Activated CD4-positive, alpha-beta T cell treated with anti-CD3 and anti-CD28 coated beads for 24 hours (primary cell): ENCODE measurements at regions not wholly inside any gene's neighbourhood (a gene's known extent, or its start where the extent isn't known, plus 50 kb on each side); places are given as distances from the start of the nearest gene placed in this dataset.

Source experiments
- DNase-seq, 2 donors: peaks; one replicate each; pipeline ENCODE4 v3.0.0-alpha.2; 2020; ENCODE audit warnings: low read depth in 2 of 2

- no peak for DNase-seq
Observed at GRCh38 chr2:20110876-20111275, 59.4 kb upstream of the LAPTM4A start.

- DNase-seq = no peak
Observed at GRCh38 chr2:20110383-20110782, 59.0 kb upstream of the LAPTM4A start.

GRCh38 chr2:20108655-20109396, 57.4 kb upstream of the LAPTM4A start:
- DNase-seq = no peak

DNA sequence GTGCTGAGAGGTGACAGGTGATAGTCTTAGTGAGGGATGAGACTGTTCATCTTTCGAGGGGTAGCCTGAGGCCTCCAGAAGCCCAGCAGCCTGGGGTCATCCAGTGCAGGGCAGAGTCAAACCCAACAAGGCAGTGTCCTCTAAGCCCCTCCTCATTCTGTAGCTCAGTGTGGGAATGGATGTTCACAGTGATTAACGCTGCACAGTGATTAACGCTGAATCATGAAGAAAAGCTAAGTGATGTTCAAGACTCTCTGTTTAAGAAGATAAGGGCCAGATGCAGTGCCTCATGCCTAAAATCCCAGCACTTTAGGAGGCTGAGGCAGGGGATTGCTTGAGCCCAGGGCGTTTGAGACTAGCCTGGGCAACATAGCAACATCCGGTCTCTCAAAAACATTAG, 56.3 kb upstream of the LAPTM4A start:
- DNase-seq = no peak

DNA sequence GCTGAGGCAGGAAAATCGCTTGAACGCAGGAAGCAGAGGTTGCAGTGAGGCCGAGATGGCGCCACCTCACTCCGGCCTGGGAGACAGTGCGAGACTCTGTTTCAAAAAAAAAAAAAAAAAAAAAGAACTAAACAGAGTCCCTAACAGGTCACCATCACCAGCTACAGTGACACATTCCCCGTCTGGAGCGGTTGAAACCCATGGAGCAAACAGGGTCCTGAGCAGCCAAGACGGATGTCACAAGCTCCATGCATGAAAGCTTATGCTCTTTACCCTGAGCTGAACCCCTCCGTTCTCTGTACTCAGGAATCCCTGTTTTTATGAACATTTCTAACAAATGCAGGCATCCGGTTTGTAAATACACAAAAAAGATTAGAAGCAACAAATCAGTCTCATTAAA, 55.9 kb upstream of the LAPTM4A start:
- DNase-seq = no peak

DNA sequence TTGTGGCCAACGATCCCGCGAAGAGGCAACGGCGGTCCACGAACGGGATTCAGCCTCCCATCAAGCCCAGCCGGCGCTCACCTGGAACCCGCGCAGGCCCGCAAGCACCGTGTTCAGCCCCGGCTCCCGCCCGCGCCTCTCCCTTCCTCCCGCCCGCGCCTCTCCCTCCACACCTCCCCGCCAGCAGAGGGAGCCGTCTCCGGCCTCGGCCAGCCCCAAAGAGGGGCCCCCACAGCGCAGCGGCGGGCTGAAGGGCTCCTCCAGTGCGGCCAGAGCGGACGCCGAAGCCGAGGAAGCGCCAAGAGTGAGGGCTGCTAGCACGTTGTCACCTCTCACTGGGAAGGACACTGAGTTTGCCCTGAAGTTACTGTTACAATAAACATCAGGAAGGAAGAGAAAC, 55.3 kb upstream of the LAPTM4A start:
- DNase-seq = peak; percentile 10 to 15

- DNase-seq = no peak
Observed at GRCh38 chr2:20104900-20105545, 53.6 kb upstream of the LAPTM4A start.

GRCh38 chr2:20103530-20103929, 52.1 kb upstream of the LAPTM4A start:
- no peak for DNase-seq
